ENCODE measurements at regions not wholly inside any gene's neighbourhood (a gene's known extent, or its start where the extent isn't known, plus 50 kb on each side); places are given as distances from the start of the nearest gene placed in this dataset.

GRCh38 chr21:35751171-35751570 lies 309.2 kb downstream of the SETD4 start:
- TF ChIP-seq GATA2 (IDR thresholded peaks at IDR 0.05; ENCODE audit: low read depth, low read length) (no peak), GATA3 (IDR thresholded peaks at IDR 0.05; ENCODE audit: low read depth, low read length) (no peak)

Data from SH-SY5Y (cell line).